Epidermal melanocyte (primary cell): ENCODE measurements at regions not wholly inside any gene's neighbourhood (a gene's known extent, or its start where the extent isn't known, plus 50 kb on each side); places are given as distances from the start of the nearest gene placed in this dataset.

Source experiments
- DNase-seq: peaks from one replicate; pipeline ENCODE4 v3.0.0; 2011; ENCODE audit warnings: low spot score; ENCODE audit not compliant: insufficient read length

GRCh38 chr6:135796643-135797305 lies 54.7 kb upstream of the PDE7B start:
- no peak for DNase-seq

GRCh38 chr6:135797361-135797760 lies 54.1 kb upstream of the PDE7B start:
- no peak for DNase-seq

DNA sequence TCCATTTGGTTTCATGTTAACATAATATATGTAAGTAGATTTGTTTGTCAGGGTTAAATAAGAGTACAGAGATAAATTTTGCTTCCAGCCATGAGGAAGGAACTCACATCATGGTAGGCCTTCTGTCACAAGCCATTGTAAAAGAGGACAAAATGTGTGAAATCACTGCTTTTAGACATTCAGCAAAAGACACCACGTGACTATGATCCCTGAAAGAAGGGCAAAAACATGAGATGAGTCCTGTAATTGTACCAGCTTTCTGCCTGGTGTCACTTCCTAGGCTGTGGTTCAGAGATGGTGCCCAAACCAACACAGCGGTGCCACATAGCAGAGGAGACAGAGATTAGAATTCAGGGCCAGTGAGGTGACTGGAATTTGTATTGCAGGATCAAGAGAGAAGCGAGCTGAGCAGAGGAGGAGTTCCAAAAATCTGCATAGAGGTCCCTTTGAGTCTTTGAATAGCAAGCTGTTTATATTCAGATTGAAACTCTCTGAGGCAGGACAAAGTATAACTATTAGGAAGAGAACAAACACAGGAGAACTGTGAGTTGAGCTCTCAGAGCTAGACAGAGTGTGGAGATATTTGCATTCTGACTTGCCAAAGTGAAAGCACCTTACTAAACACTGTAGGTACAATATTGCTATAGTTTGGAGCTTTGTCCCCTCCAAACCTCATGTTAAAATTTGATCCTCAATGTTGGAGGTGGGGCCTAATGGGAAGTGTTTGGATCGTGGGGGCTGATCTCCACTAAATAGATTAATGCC lies 52.6 kb upstream of the PDE7B start:
- no peak for DNase-seq
